Neutrophil (primary cell): ENCODE measurements at regions not wholly inside any gene's neighbourhood (a gene's known extent, or its start where the extent isn't known, plus 50 kb on each side); places are given as distances from the start of the nearest gene placed in this dataset.
"Not testable (repeated sequence)": the region's sequence is repeated elsewhere in the genome, so short reads cannot be mapped to it uniquely, and the experiment has no call there.

Experiments
- H3K27ac ChIP-seq: fragments of 200-600 bp; sonication (generic); 2 replicates; pipeline ENCODE4 v1.5.1; 2016; ENCODE audit warnings: mild to moderate bottlenecking, moderate library complexity
- H3K27me3 ChIP-seq: fragments of 200-600 bp; sonication (generic); 2 replicates; pipeline ENCODE4 v1.6.0; 2016; ENCODE audit warnings: mild to moderate bottlenecking
- H3K36me3 ChIP-seq: fragments of 200-600 bp; sonication (generic); 2 replicates; pipeline ENCODE4 v1.5.1; 2017
- H3K4me1 ChIP-seq, 2 experiments: fragments of 200-600 bp in 1 of 2; sonication (generic) in 1 of 2; 1 replicate in 1 of 2; 2 replicates in 1 of 2; pipeline versions ENCODE4 v1.5.1 to v1.6.1; 2013 to 2016; ENCODE audit warnings: low read depth in 1 of 2, low read length in 1 of 2, mild to moderate bottlenecking in 1 of 2, moderate library complexity in 1 of 2; ENCODE audit not compliant: control insufficient read depth in 1 of 2, insufficient read depth in 1 of 2
- H3K4me3 ChIP-seq, 2 experiments: fragments of 200-600 bp in 1 of 2; sonication (generic) in 1 of 2; 1 replicate in 1 of 2; 2 replicates in 1 of 2; pipeline ENCODE4 v1.5.1; 2013 to 2016; ENCODE audit warnings: low read depth in 1 of 2, low read length in 1 of 2, mild to moderate bottlenecking in 1 of 2, moderate library complexity in 1 of 2
- H3K9me3 ChIP-seq: fragments of 200-600 bp; sonication (generic); 2 replicates; pipeline ENCODE4 v1.5.1; 2016
- TF ChIP-seq, protein P1 (sequence below): fragments of 200-600 bp; sonication (generic); IDR thresholded peaks from 2 replicates; pipeline ENCODE4 v1.5.1; 2016; ENCODE audit warnings: antibody characterized with exemption

DNA sequence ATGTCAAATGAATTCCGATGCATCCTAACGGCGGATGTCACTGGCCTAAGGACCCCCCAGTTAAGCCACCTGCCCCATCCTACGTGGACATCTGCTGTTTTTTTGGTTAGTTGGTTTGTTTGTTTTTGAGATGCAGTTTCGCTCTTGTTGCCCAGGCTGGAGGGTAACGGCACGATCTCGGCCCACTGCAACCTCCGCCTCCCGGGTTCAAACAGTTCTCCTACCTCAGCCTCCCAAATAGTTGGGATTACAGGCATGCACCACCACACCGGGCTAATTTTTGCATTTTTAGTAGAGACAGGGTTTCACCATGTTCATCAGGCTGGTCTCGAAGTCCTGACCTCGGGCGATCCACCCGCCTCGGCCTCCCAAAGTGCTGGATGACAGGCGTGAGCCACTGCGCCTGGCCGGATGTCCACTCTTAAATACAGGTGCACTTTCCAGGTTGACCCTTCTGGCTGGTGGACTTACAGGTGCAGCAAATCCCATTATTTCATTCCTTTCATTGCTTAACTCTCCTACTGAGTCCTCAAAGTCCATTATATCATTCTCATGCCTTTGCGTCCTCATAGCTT lies 206.2 kb downstream of the CRLF2 start:
- H3K27ac ChIP-seq: no peak overlapping the region
- H3K9me3 ChIP-seq: no peaks in the 10 kb centered on the region
- no peaks in the 10 kb centered on the region for H3K27me3 ChIP-seq
- no peak overlapping the region for H3K4me3 ChIP-seq
- TF ChIP-seq, protein P1, sequence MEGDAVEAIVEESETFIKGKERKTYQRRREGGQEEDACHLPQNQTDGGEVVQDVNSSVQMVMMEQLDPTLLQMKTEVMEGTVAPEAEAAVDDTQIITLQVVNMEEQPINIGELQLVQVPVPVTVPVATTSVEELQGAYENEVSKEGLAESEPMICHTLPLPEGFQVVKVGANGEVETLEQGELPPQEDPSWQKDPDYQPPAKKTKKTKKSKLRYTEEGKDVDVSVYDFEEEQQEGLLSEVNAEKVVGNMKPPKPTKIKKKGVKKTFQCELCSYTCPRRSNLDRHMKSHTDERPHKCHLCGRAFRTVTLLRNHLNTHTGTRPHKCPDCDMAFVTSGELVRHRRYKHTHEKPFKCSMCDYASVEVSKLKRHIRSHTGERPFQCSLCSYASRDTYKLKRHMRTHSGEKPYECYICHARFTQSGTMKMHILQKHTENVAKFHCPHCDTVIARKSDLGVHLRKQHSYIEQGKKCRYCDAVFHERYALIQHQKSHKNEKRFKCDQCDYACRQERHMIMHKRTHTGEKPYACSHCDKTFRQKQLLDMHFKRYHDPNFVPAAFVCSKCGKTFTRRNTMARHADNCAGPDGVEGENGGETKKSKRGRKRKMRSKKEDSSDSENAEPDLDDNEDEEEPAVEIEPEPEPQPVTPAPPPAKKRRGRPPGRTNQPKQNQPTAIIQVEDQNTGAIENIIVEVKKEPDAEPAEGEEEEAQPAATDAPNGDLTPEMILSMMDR: no peak
- no peaks in the 10 kb centered on the region for H3K36me3 ChIP-seq
- no peaks in the 10 kb centered on the region for H3K4me1 ChIP-seq

DNA sequence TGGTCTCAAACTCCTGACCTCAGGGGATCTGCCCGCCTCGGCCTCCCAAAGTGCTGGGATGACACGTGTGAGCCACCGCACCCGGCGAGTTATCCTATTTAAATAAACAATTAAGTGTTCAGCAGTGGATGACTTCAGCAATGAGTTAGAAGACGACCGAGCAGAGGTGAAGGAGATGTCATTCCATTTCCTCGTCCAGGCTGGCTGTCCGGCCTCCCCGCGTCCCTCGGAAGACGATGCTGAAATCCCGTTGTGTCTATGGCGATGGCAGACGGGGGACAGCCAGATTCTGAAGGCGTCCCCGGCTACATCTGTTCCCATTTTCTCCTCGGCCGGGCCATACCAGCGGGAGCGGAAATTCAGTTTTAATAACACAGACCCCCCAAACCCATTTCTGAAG lies 209.8 kb downstream of the CRLF2 start:
- no peak overlapping the region for H3K27ac ChIP-seq
- no peaks in the 10 kb centered on the region for H3K4me1 ChIP-seq
- H3K4me3 ChIP-seq: no peak overlapping the region
- H3K27me3 ChIP-seq: no peaks in the 10 kb centered on the region
- no peaks in the 10 kb centered on the region for H3K9me3 ChIP-seq
- H3K36me3 ChIP-seq: no peaks in the 10 kb centered on the region
- TF ChIP-seq, protein P1: no peak

DNA sequence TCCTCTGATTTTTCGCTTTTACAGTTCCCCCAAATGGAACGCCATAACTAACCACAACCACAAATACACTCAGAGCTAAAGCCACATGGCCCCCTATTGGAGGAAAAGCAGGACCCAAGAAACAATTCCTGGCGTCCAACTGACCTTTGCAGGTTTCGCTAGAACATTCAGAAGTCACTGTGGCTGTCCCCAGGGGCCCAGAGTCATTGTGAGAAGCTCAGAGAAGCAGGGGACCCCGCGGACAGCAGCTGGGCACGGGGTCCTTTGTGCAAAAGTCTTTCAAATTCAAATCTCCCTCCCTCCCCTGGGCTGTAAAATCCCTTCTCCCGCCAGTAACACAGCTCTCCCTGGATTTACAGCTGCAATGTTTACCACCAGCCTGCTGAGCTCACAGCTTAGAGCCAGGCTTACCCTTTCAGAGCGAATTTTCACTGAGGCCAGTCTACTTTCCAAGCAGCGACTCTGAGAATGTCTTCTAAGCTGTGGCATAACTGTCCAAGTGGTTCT lies 214.8 kb downstream of the CRLF2 start:
- TF ChIP-seq, protein P1: no peak
- H3K27me3 ChIP-seq: no peaks in the 10 kb centered on the region
- no peak overlapping the region for H3K4me3 ChIP-seq
- H3K4me1 ChIP-seq: no peaks in the 10 kb centered on the region
- no peaks in the 10 kb centered on the region for H3K9me3 ChIP-seq
- no peaks in the 10 kb centered on the region for H3K36me3 ChIP-seq
- H3K27ac ChIP-seq: no peak overlapping the region

DNA sequence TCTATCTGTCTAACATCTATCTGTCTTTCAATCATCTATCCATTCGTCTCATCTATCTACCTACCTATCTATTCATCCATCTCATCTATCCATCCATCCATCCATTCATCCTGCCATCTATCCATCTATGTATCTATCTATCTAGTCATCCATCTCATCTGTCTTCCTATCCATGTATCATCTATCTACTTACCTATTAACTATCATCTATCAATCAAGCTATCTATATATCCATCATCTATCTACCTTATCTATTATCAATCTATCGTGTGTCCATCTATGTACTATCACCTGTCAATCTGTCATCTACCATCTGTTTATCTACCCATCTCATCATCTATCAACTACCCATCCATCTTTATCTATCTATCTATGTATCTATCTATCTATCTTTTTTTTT lies 217.7 kb downstream of the CRLF2 start:
- no peak overlapping the region for H3K27ac ChIP-seq
- TF ChIP-seq, protein P1: no peak
- no peaks in the 10 kb centered on the region for H3K36me3 ChIP-seq

DNA sequence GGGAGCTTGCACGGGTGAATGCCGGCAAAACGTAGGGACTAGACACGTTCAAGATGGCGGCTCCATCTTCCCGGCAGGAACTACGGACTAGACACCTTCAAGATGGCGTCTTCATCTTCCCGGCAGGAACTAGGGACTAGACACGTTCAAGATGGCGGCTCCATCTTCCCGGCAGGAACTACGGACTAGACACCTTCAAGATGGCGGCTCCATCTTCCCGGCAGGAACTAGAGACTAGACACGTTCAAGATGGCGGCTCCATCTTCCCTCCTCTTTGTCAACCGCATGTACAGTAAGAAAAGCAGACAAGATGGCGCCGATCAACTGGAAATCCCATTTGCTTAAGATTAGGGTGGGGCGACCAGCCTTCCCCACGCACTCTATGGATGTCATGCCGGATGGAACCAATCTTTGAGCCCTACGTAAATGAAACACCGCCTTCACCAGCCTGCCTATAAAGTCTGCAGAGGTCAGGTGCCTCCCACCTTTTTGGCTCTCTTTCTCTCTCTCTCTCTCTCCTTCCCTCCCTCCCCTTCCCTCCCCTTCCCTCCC lies 222.4 kb downstream of the CRLF2 start:
- H3K4me3 ChIP-seq: peak overlapping the region in 1 of 2 experiments; percentile 57
- no peaks in the 10 kb centered on the region for H3K9me3 ChIP-seq
- H3K27me3 ChIP-seq: no peaks in the 10 kb centered on the region
- TF ChIP-seq, protein P1: no peak
- no peak overlapping the region for H3K27ac ChIP-seq
- H3K36me3 ChIP-seq: no peaks in the 10 kb centered on the region
- H3K4me1 ChIP-seq: no peaks in the 10 kb centered on the region

More for the DNA sequence above, 217.7 kb downstream of the CRLF2 start:
- H3K9me3 ChIP-seq: no peaks in the 10 kb centered on the region
- no peaks in the 10 kb centered on the region for H3K27me3 ChIP-seq
- no peaks in the 10 kb centered on the region for H3K4me1 ChIP-seq
- no peak overlapping the region for H3K4me3 ChIP-seq

DNA sequence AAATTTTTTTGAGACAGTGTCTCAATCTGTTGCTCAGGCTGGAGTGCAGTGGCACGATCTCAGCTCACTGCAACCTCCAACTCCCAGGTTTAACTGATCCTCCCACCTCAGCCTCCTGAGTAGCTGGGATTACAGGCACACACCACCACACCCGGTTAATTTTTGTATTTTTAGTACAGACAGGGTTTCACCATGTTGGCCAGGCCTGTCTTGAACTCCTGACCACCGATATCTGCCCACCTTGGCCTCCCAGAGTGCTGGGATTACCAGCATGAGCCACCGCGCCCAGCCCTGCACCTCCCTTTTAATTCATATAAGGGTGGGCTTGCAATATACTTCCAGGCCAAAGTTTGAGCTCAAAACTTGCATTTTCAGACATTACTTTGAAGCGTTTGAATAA lies 223.9 kb downstream of the CRLF2 start:
- not testable (repeated sequence) for H3K27me3 ChIP-seq

More for the DNA sequence above, 223.9 kb downstream of the CRLF2 start:
- H3K9me3 ChIP-seq, H3K36me3 ChIP-seq, H3K4me3 ChIP-seq, H3K27ac ChIP-seq, H3K4me1 ChIP-seq: not testable (repeated sequence)
